Smooth muscle cell (in vitro differentiated cells): ENCODE measurements at regions not wholly inside any gene's neighbourhood (a gene's known extent, or its start where the extent isn't known, plus 50 kb on each side); places are given as distances from the start of the nearest gene placed in this dataset.

Experiments
- DNase-seq: peaks from one replicate; lab custom pipeline; 2025; ENCODE audit not compliant: unreplicated experiment; lab: John Stamatoyannopoulos, UW
- H2AFZ ChIP-seq: fragments of 200-600 bp; sonication (generic); 2 replicates; pipeline ENCODE4 v1.6.0; 2016; ENCODE audit warnings: antibody characterized with exemption, low read depth, mild to moderate bottlenecking
- H3F3A ChIP-seq: fragments of 200-600 bp; sonication (generic); 2 replicates; pipeline ENCODE4 v1.6.0; 2017; ENCODE audit warnings: antibody characterized with exemption, low read depth
- H3K27ac ChIP-seq: fragments of 200-600 bp; sonication (generic); 2 replicates; pipeline ENCODE4 v1.5.1; 2016; ENCODE audit warnings: low read depth, mild to moderate bottlenecking
- H3K27me3 ChIP-seq: fragments of 200-600 bp; sonication (generic); 2 replicates; pipeline ENCODE4 v1.6.1; 2016; ENCODE audit warnings: low read depth, mild to moderate bottlenecking
- H3K36me3 ChIP-seq: fragments of 200-600 bp; sonication (generic); 2 replicates; pipeline ENCODE4 v1.5.1; 2016; ENCODE audit warnings: low read depth
- H3K4me1 ChIP-seq: fragments of 200-600 bp; sonication (generic); 2 replicates; pipeline ENCODE4 v1.5.1; 2016; ENCODE audit warnings: low read depth
- H3K4me2 ChIP-seq: fragments of 200-600 bp; sonication (generic); 2 replicates; pipeline ENCODE4 v1.6.0; 2016; ENCODE audit warnings: mild to moderate bottlenecking
- H3K4me3 ChIP-seq: fragments of 200-600 bp; sonication (generic); 2 replicates; pipeline ENCODE4 v1.5.1; 2016; ENCODE audit warnings: mild to moderate bottlenecking
- H3K79me2 ChIP-seq: fragments of 200-600 bp; sonication (generic); 2 replicates; pipeline ENCODE4 v1.6.0; 2016; ENCODE audit warnings: low read depth, mild to moderate bottlenecking
- H3K9ac ChIP-seq: fragments of 200-600 bp; sonication (generic); 2 replicates; pipeline ENCODE4 v1.6.0; 2016; ENCODE audit warnings: low read depth
- H3K9me3 ChIP-seq: fragments of 200-600 bp; sonication (generic); replicated peaks from 2 replicates; pipeline ENCODE4 v1.5.1; 2016; ENCODE audit warnings: low read depth
- H4K20me1 ChIP-seq: fragments of 200-600 bp; sonication (generic); 2 replicates; pipeline ENCODE4 v1.6.0; 2016; ENCODE audit warnings: low read depth
- WGBS: methylation state at CpG from one replicate; pipeline ENCODE4 v1.1.7; 2016; ENCODE audit warnings: low lambda C conversion rate; 5-methylcytosine and 5-hydroxymethylcytosine counted together
- TF ChIP-seq, protein P1 (sequence below): fragments of 200-600 bp; sonication (generic); IDR thresholded peaks from 2 replicates; pipeline ENCODE4 v1.5.1; 2017; ENCODE audit warnings: borderline replicate concordance, mild to moderate bottlenecking, antibody characterized with exemption; ENCODE audit not compliant: insufficient read depth, poor library complexity, severe bottlenecking

DNA sequence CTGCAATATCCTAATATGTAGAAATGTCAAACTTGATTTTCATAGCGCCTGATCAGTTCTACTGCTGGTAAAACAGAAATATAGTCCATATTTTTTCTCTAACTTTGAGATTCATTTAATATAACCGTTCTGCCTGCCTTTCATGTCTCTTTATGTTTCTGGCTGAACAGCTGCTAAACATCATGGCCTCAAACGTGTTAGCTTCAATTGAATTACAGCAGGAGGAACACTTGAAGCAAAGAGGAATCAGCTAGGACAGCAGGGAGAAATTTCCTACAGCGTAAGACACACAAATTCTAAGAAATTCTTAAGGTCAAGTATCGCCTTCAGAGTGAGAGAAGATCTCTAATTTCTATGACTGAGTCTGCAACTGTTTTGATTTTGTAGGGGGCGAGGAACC is 433.2 kb downstream of the FBXO15 start:
- TF ChIP-seq, protein P1, sequence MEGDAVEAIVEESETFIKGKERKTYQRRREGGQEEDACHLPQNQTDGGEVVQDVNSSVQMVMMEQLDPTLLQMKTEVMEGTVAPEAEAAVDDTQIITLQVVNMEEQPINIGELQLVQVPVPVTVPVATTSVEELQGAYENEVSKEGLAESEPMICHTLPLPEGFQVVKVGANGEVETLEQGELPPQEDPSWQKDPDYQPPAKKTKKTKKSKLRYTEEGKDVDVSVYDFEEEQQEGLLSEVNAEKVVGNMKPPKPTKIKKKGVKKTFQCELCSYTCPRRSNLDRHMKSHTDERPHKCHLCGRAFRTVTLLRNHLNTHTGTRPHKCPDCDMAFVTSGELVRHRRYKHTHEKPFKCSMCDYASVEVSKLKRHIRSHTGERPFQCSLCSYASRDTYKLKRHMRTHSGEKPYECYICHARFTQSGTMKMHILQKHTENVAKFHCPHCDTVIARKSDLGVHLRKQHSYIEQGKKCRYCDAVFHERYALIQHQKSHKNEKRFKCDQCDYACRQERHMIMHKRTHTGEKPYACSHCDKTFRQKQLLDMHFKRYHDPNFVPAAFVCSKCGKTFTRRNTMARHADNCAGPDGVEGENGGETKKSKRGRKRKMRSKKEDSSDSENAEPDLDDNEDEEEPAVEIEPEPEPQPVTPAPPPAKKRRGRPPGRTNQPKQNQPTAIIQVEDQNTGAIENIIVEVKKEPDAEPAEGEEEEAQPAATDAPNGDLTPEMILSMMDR: no peak
- Histone ChIP-seq H3K4me1 (no peaks in the 10 kb centered on the region), H3K27me3 (no peaks in the 10 kb centered on the region), H4K20me1 (no peaks in the 10 kb centered on the region), H3K9me3 (no peaks in the 10 kb centered on the region), H3K4me3 (no peak overlapping the region), H3K9ac (no peak overlapping the region), H2AFZ (peak overlapping the region; percentile 36), H3F3A (peaks cover 3% of the 10 kb centered on the region), H3K27ac (no peak overlapping the region), H3K4me2 (peak overlapping the region; percentile 53), H3K36me3 (no peaks in the 10 kb centered on the region), H3K79me2 (no peaks in the 10 kb centered on the region)
- DNase-seq: no peak
- WGBS: 86% methylated on average over 6 of the region's 6 CpGs

DNA sequence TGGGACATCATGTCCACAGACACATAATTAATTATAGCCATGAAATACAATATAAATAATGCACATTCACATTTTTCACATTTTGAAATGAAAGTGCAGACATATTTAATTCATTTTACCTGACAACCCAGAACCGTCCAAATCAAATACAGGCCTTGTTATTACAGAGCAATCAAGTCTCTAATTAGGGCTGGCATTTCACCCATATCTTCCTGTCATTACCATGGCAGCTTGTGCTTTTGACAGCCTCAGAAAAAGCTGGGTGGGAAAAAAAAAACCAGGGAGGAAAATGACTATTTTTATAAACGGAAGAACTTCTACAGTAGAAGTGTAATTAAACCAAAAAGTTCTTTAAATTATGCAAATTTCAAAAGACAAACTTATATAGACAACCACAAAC is 436.4 kb downstream of the FBXO15 start:
- Histone ChIP-seq H3F3A (peaks cover 3% of the 10 kb centered on the region), H3K4me1 (no peaks in the 10 kb centered on the region), H3K4me3 (no peak overlapping the region), H4K20me1 (no peaks in the 10 kb centered on the region), H3K79me2 (no peaks in the 10 kb centered on the region), H3K9ac (no peak overlapping the region), H3K9me3 (no peaks in the 10 kb centered on the region), H3K27ac (no peak overlapping the region), H3K4me2 (no peak overlapping the region), H3K27me3 (no peaks in the 10 kb centered on the region), H2AFZ (no peak overlapping the region), H3K36me3 (no peaks in the 10 kb centered on the region)
- WGBS: 83% methylated on average over 2 of the region's 2 CpGs
- DNase-seq: no peak
- TF ChIP-seq, protein P1: no peak

DNA sequence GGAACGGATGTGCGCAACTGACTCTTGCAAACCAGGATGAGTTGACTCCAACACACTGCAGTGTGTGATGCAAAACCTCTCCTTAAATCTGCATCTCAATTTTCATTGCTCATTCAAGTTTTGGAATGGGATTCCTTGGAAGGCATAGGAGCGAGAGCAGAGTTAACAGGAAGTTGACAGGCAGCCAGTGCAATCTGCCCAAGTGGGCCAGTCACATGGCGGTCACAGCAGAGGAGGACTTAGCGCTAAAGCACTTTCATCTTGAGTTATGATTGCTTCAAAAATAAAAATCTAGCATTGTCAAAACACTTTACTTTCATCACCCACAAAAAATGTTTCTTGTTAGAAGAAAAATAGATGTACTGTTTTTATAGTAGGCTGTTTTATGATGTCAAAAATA is 439.0 kb downstream of the FBXO15 start:
- Histone ChIP-seq H3K27ac (no peak overlapping the region), H3K4me1 (no peaks in the 10 kb centered on the region), H3K36me3 (no peaks in the 10 kb centered on the region), H3K9ac (no peak overlapping the region), H3K9me3 (no peaks in the 10 kb centered on the region), H3K79me2 (no peaks in the 10 kb centered on the region), H4K20me1 (no peaks in the 10 kb centered on the region), H3F3A (no peaks in the 10 kb centered on the region), H3K27me3 (no peaks in the 10 kb centered on the region), H3K4me3 (no peak overlapping the region), H2AFZ (no peak overlapping the region), H3K4me2 (no peak overlapping the region)
- DNase-seq: no peak
- TF ChIP-seq, protein P1: no peak
- WGBS: 96% methylated on average over 5 of the region's 5 CpGs

- Histone ChIP-seq H2AFZ (no peak overlapping the region), H3K9me3 (no peaks in the 10 kb centered on the region), H3K27ac (no peak overlapping the region), H3K4me3 (no peak overlapping the region), H3K27me3 (no peaks in the 10 kb centered on the region), H3K4me1 (no peaks in the 10 kb centered on the region), H3F3A (no peaks in the 10 kb centered on the region), H4K20me1 (no peaks in the 10 kb centered on the region), H3K4me2 (no peak overlapping the region), H3K79me2 (no peaks in the 10 kb centered on the region), H3K36me3 (no peaks in the 10 kb centered on the region), H3K9ac (no peak overlapping the region)
- DNase-seq: no peak
- 100% methylated on average over 1 of the region's 1 CpG for WGBS
- TF ChIP-seq, protein P1: no peak
These were observed 440.6 kb downstream of the FBXO15 start for GRCh38 chr18:73707035-73707434.
